HG02759 (cell line): ENCODE measurements at regions not wholly inside any gene's neighbourhood (a gene's known extent, or its start where the extent isn't known, plus 50 kb on each side); places are given as distances from the start of the nearest gene placed in this dataset.
"Not testable (repeated sequence)": the region's sequence is repeated elsewhere in the genome, so short reads cannot be mapped to it uniquely, and the experiment has no call there.

Source experiments
- ATAC-seq: cut with Tn5 transposase; IDR thresholded peaks from one replicate; pipeline ENCODE4 v1.9.1; 2021; ENCODE audit warnings: mild to moderate bottlenecking, moderate library complexity; ENCODE audit not compliant: unreplicated experiment

DNA sequence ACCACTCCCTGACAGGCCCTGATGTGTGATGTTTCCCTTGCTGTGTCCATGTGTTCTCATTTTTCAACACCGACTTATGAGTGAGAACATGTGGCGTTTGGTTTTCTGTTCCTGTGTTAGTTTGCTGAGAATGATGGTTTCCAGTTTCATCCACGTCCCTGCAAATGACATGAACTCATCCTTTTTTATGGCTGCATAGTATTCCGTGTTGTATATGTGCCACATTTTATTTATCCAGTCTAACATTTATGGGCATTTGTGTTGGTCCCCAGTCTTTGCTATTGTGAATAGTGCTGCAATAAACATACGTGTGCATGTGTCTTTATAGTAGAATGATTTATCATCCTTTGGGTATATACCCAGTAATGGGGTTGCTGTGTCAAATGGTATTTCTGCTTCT lies 830.3 kb upstream of the ADGRB3 start:
- not testable (repeated sequence) for ATAC-seq

DNA sequence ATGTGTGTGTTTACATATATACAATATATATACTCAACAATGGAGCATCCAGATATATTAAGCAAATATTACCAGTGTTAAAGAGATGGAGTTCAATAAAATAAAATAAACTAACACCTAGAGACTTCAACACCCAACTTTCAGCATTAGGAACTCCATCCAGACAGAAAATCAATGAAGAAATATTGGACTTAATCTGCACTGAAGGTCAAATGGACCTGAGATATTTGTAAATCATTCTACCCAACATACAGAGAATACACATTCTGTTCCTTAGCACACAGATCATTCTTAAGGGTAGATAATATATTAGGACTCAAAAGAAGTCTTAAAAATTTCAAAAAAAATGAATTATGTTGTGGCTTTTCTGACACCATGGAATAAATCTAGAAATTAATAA lies 832.3 kb upstream of the ADGRB3 start:
- no peak for ATAC-seq

GRCh38 chr6:67792996-67793395 lies 842.1 kb upstream of the ADGRB3 start:
- ATAC-seq = no peak

DNA sequence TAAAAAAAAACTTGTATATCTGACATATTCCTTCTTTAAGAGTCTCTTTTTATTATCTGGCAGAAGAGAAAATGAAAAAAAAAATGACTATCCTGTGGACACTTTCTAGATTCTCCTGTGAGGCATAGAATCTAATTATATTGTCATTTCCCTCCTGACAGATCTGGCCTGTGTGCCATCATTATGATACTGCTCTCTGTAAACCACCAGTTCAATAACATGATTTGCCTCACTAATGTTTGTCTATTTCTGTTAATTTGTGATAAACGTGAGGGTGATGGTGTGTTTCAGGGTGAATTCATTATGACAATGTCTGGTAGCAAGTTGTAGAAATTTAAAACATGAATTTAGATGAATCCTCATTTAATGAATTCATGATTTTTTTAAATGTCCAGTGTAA lies 844.5 kb upstream of the ADGRB3 start:
- ATAC-seq = no peak

DNA sequence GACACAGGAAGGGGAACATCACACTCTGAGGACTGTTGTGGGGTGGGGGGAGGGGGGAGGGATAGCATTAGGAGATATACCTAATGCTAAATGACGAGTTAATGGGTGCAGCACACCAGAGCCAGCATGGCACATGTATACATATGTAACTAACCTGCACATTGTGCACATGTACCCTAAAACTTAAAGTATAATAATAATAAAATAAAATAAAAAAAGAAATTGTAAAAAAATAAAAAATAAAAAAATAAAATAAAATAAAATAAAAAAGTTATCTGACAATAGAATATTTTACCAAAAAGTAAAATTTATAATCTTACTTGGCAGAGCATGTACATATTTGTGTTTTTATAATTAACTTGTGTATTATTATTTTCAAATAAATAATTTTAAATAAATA lies 848.0 kb upstream of the ADGRB3 start:
- not testable (repeated sequence) for ATAC-seq

DNA sequence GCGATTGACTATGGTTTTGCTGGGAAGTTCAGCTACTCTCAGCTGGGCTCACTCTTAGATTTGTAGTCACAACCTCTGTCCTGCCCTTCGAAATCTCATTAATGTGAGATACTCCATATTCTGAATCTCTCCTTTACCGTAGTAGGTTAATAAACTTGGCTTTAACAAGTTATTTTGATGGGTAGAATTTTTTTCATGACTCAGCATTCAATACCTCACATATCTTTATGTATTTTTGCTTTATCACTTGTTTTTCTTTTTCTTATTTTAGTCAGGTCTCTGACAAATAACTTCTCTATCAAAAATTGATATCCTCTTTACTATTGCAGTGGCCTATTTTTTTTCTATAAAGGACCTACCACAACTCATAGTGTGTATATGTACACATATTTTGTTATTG lies 855.2 kb upstream of the ADGRB3 start:
- no peak for ATAC-seq

GRCh38 chr6:67775333-67775732 lies 859.7 kb upstream of the ADGRB3 start:
- ATAC-seq = no peak

GRCh38 chr6:67768972-67769371 lies 866.1 kb upstream of the ADGRB3 start:
- no peak for ATAC-seq

GRCh38 chr6:67767046-67767822 lies 867.8 kb upstream of the ADGRB3 start:
- ATAC-seq = not testable (repeated sequence)

DNA sequence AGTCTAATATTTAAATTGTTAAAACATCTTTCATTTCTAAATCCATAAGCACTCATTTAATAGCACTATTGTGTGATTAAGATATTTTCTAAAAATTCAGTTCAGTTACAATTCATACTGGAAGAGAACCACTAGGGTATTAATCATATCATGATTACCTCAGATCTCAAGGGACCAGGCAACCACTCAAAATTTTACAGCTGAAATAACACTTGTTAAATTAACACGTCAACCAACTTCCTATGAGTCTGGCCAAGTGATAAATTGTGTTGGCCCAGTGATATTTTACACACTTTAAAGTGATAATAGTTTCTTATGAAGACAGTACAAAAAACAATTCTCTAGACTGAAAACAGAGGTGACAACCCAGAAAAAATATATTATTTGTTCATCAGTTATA lies 869.0 kb upstream of the ADGRB3 start:
- no peak for ATAC-seq

DNA sequence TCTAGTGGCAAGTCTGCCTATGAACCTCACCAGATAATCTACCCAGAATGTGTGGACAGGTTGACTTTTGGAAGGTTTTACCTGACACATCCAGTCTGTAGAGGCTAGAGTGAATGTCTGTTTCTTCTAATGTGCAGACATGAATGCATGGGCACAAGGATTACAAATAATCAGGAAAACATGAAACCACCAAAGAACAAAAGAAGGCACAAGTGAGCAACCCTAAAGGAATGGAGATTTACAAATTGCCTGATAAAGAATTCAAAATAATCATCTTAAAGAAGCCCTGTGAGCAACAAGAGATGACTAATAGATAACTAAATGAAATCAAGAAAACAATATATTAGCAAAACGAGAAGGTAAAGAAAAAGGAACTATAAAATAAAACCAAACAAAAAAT lies 876.1 kb upstream of the ADGRB3 start:
- ATAC-seq = no peak

- no peak for ATAC-seq
These were observed 877.5 kb upstream of the ADGRB3 start for GRCh38 chr6:67757465-67758033.

GRCh38 chr6:67748521-67748920 lies 886.6 kb upstream of the ADGRB3 start:
- ATAC-seq = no peak

GRCh38 chr6:67736816-67737215 lies 898.3 kb upstream of the ADGRB3 start:
- no peak for ATAC-seq

GRCh38 chr6:67736161-67736560 lies 898.9 kb upstream of the ADGRB3 start:
- no peak for ATAC-seq

DNA sequence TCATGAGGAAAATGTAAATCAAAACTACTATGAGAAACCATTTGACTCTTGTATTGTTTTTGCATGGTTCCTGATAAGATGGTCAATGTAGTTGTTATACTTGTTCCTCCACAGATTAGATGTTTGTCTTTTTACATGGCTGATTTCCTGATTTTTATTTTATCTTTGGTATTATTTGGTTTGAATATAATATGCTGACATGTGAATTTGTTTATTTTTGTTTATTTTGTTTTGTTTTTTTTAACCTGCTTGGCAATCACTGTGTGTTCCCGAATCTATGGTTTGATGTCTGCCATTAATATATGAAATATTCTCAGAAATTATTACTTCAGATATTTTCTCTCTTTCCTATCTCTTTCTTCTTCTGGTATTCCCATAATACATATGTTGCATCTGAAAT lies 899.5 kb upstream of the ADGRB3 start:
- no peak for ATAC-seq

DNA sequence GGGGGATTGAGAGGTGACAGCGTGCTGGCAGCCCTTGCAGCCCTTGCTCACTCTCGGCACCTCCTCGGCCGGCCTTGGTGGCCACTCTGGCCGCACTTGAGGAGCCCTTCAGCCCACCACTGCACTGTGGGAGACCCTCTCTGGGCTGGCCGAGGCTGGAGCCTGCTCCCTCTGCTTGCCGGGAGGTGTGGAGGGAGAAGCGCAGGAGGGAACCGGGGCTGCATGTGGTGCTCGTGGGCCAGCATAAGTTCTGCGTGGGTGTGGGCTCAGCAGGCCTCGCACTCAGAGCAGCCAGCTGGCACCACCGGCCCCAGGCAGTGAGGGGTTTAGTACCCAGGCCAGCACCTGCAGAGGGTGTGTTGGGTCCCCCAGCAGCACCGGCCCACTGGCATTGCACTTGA lies 912.2 kb upstream of the ADGRB3 start:
- ATAC-seq = no peak

- no peak for ATAC-seq
These were observed 917.8 kb upstream of the ADGRB3 start for GRCh38 chr6:67717281-67717680.

DNA sequence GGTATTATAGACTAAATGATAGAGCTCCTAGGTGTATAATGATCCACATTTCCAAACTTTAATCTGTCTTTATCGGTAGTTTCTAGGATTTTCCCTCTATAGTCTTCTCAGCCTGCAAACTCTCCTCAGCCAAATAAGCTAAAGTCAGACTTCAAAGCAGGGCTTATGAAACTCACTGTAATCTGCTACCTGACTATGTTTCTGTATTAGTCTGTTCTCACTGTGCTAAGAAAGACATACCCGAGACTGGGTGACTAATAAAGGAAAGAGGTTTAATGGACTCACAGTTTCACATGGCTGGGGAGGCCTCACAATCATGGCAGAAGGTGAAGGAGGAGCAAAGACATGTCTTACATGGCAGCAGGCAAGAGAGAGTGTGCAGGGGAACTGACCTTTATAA lies 928.7 kb upstream of the ADGRB3 start:
- ATAC-seq = no peak

DNA sequence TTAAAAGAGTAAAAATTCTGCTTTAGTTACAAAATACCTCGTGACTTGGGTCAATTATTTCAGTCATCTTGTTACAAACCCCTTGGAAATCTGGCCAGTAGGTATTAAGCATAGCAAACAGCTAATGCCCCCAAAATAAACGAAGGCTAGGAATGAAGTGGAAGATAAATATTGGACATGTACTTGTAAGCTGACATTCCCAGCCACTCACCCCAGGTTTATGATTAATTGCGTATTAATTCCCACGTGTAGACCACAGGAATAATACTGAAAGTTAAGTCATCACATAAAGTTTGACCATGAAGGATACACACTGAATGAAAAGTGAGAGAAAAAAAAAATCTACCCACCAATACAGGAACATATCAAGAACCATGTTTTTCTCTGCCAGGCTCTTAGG lies 936.5 kb upstream of the ADGRB3 start:
- ATAC-seq = no peak

- no peak for ATAC-seq
These were observed 941.0 kb upstream of the ADGRB3 start for GRCh38 chr6:67694127-67694526.

DNA sequence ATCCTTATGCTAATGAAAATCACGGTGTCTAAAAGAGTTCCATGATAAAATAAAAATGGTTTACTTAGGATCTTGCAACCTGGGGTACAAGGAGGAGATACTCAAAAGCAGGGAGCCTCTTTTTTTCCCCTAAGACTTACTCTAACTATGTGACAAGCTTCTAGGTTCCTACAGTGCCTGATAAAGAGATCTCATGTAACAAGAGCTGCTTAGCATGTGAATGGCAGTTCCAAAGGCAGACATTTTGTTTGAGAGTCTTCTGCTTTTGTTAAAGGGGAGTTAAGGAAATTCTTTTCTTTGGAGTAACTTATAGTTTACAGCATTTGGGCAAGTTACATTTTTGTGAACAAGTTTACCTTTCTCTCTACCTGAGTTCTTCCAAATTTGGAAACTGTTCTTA lies 945.8 kb upstream of the ADGRB3 start:
- no peak for ATAC-seq

DNA sequence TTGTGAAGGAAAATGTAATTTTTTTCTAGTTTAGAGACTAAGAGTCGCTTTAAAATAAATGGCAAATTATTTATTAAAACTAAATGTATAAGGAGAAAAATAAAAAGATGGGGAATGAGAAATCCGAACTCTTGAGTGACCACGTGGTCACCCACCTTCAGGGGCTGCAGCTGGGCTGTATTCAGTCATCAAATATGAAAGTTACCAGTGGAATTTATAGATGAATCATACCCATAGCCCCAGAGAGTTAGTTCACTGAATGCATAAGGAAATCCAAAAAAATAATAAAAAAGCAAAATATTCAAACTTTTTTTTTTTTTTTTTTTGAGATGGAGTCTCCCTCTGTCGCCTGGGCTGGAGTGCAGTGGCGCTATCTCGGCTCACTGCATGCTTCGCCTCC lies 947.7 kb upstream of the ADGRB3 start:
- ATAC-seq = no peak
